ENCODE measurements at regions not wholly inside any gene's neighbourhood (a gene's known extent, or its start where the extent isn't known, plus 50 kb on each side); places are given as distances from the start of the nearest gene placed in this dataset.

DNA sequence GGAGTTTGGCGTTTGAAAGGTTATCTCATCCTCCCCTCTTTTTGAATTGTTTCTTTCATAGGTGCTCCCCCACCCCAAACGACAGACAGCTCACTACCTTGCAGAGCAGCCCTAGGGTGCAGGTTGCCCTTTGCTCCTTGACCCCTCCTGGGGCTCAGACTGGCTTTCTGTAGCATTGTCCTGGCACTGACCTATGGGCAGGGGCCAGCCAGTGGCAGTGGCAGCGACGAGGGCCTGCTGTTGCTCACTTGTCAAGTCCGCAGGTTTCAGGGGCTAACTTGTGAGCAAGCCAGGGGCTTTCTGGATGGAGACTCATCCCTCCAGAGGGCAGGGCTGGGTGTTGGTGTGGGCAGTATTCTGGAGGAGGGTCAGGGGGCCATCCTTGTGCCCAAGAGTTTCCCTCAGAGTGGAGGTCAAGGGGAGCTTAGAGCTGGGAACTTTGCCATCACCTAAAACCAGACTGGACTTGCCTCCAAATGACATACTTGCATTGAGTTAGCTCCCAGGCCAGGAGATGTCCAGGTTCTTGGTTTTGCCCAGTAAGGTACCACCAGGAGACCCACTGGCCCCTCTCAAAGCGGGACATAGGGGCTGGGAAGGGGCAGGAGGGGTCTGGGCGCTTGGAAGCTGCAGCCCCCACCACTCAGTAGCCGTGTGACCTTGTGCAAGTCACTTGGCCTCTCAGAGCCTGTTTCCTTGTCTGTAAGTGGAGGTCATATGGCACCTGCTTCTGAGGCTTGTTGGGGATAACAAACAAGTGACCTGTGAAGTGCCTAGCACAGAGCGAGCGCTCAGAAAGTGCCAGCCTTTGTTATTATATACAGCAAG is 53.5 kb upstream of the CDKN2AIPNL start (continued):
- TF ChIP-seq, protein P1, sequence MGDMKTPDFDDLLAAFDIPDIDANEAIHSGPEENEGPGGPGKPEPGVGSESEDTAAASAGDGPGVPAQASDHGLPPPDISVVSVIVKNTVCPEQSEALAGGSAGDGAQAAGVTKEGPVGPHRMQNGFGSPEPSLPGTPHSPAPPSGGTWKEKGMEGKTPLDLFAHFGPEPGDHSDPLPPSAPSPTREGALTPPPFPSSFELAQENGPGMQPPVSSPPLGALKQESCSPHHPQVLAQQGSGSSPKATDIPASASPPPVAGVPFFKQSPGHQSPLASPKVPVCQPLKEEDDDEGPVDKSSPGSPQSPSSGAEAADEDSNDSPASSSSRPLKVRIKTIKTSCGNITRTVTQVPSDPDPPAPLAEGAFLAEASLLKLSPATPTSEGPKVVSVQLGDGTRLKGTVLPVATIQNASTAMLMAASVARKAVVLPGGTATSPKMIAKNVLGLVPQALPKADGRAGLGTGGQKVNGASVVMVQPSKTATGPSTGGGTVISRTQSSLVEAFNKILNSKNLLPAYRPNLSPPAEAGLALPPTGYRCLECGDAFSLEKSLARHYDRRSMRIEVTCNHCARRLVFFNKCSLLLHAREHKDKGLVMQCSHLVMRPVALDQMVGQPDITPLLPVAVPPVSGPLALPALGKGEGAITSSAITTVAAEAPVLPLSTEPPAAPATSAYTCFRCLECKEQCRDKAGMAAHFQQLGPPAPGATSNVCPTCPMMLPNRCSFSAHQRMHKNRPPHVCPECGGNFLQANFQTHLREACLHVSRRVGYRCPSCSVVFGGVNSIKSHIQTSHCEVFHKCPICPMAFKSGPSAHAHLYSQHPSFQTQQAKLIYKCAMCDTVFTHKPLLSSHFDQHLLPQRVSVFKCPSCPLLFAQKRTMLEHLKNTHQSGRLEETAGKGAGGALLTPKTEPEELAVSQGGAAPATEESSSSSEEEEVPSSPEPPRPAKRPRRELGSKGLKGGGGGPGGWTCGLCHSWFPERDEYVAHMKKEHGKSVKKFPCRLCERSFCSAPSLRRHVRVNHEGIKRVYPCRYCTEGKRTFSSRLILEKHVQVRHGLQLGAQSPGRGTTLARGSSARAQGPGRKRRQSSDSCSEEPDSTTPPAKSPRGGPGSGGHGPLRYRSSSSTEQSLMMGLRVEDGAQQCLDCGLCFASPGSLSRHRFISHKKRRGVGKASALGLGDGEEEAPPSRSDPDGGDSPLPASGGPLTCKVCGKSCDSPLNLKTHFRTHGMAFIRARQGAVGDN (IDR thresholded peaks at IDR 0.05), result 0 out of 2 replicates have a peak, but pooled peaks have one; percentile 38
- TF ChIP-seq, protein P2, sequence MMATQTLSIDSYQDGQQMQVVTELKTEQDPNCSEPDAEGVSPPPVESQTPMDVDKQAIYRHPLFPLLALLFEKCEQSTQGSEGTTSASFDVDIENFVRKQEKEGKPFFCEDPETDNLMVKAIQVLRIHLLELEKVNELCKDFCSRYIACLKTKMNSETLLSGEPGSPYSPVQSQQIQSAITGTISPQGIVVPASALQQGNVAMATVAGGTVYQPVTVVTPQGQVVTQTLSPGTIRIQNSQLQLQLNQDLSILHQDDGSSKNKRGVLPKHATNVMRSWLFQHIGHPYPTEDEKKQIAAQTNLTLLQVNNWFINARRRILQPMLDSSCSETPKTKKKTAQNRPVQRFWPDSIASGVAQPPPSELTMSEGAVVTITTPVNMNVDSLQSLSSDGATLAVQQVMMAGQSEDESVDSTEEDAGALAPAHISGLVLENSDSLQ (IDR thresholded peaks at IDR 0.05), result no peak
- TF ChIP-seq NR2C2 (IDR thresholded peaks at IDR 0.05; ENCODE audit: borderline replicate concordance, control insufficient read depth, insufficient read length, low read depth) (no peak), FOXM1 (IDR thresholded peaks at IDR 0.05; ENCODE audit: low read depth, low read length) (no peak), IKZF1 (conservative IDR thresholded peaks at IDR 0.05) (no peak), POU2F2 (IDR thresholded peaks at IDR 0.05; ENCODE audit: borderline replicate concordance, low read depth, low read length) (no peak), NFYA (IDR thresholded peaks at IDR 0.05; ENCODE audit: borderline replicate concordance, low read depth, low read length) (no peak), SMARCA5 (IDR thresholded peaks at IDR 0.05) (peak; percentile 32; the same call in 1 of the 2 replicates)
- TF ChIP-seq, protein P3, sequence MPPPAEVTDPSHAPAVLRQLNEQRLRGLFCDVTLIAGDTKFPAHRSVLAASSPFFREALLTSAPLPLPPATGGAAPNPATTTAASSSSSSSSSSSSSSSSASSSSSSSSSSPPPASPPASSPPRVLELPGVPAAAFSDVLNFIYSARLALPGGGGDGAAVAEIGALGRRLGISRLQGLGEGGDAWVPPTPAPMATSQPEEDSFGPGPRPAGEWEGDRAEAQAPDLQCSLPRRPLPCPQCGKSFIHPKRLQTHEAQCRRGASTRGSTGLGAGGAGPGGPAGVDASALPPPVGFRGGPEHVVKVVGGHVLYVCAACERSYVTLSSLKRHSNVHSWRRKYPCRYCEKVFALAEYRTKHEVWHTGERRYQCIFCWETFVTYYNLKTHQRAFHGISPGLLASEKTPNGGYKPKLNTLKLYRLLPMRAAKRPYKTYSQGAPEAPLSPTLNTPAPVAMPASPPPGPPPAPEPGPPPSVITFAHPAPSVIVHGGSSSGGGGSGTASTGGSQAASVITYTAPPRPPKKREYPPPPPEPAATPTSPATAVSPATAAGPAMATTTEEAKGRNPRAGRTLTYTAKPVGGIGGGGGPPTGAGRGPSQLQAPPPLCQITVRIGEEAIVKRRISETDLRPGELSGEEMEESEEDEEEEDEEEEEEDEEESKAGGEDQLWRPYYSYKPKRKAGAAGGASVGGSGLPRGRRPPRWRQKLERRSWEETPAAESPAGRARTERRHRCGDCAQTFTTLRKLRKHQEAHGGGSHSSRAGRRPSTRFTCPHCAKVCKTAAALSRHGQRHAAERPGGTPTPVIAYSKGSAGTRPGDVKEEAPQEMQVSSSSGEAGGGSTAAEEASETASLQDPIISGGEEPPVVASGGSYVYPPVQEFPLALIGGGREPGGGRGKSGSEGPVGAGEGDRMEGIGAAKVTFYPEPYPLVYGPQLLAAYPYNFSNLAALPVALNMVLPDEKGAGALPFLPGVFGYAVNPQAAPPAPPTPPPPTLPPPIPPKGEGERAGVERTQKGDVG (CRISPR knock-in tag; IDR thresholded peaks at IDR 0.05), result no peak
- TF ChIP-seq, protein P4, sequence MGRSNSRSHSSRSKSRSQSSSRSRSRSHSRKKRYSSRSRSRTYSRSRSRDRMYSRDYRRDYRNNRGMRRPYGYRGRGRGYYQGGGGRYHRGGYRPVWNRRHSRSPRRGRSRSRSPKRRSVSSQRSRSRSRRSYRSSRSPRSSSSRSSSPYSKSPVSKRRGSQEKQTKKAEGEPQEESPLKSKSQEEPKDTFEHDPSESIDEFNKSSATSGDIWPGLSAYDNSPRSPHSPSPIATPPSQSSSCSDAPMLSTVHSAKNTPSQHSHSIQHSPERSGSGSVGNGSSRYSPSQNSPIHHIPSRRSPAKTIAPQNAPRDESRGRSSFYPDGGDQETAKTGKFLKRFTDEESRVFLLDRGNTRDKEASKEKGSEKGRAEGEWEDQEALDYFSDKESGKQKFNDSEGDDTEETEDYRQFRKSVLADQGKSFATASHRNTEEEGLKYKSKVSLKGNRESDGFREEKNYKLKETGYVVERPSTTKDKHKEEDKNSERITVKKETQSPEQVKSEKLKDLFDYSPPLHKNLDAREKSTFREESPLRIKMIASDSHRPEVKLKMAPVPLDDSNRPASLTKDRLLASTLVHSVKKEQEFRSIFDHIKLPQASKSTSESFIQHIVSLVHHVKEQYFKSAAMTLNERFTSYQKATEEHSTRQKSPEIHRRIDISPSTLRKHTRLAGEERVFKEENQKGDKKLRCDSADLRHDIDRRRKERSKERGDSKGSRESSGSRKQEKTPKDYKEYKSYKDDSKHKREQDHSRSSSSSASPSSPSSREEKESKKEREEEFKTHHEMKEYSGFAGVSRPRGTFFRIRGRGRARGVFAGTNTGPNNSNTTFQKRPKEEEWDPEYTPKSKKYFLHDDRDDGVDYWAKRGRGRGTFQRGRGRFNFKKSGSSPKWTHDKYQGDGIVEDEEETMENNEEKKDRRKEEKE (IDR thresholded peaks at IDR 0.05), result no peak
- TF ChIP-seq, protein P5, sequence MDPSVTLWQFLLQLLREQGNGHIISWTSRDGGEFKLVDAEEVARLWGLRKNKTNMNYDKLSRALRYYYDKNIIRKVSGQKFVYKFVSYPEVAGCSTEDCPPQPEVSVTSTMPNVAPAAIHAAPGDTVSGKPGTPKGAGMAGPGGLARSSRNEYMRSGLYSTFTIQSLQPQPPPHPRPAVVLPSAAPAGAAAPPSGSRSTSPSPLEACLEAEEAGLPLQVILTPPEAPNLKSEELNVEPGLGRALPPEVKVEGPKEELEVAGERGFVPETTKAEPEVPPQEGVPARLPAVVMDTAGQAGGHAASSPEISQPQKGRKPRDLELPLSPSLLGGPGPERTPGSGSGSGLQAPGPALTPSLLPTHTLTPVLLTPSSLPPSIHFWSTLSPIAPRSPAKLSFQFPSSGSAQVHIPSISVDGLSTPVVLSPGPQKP (IDR thresholded peaks at IDR 0.05; ENCODE audit: low read depth, low read length), result no peak

Measured in GM12878 (cell line).